Caco-2 (cell line): ENCODE measurements at regions not wholly inside any gene's neighbourhood (a gene's known extent, or its start where the extent isn't known, plus 50 kb on each side); places are given as distances from the start of the nearest gene placed in this dataset.

ENCODE experiments used
- BruUV-seq: library from RNA; stranded (reverse); fragments of 400-500 nt; replicated peaks from 2 replicates; lab custom pipeline; 2021; lab: Mats Ljungman, UMichigan
- CTCF ChIA-PET: fragments of 300-600 bp; sonication (Branson Sonifier 250); formaldehyde crosslinking; loops from one replicate; lab custom pipeline; 2022; ENCODE audit warnings: antibody characterized with exemption; lab: Charles Lee
- POLR2A ChIA-PET: fragments of 300-600 bp; sonication (Branson Sonifier 250); formaldehyde crosslinking; loops from one replicate; lab custom pipeline; 2022; ENCODE audit warnings: antibody characterized with exemption; lab: Charles Lee
- DNase-seq, 2 experiments: peaks; one replicate each; pipeline versions ENCODE4 v3.0.0 to v3.0.0-alpha.2; 2020 to 2022
- H3K27me3 ChIP-seq: replicated peaks from 2 replicates; pipeline ENCODE4 v1.6.0; 2011; ENCODE audit warnings: low read length; ENCODE audit not compliant: control insufficient read depth, insufficient read depth
- H3K36me3 ChIP-seq: 2 replicates; pipeline ENCODE4 v1.5.1; 2011; ENCODE audit warnings: low read length; ENCODE audit not compliant: control insufficient read depth, insufficient read depth
- H3K4me1 ChIP-seq: fragments of 250-450 bp; sonication (Bioruptor Pico); 2 replicates; pipeline ENCODE4 v1.5.1; 2020; ENCODE audit warnings: mild to moderate bottlenecking
- H3K4me3 ChIP-seq: 2 replicates; pipeline ENCODE4 v1.5.1; 2011; ENCODE audit warnings: low read depth, mild to moderate bottlenecking, control low read depth, low read length
- H3K9me3 ChIP-seq: fragments of 250-450 bp; sonication (Bioruptor Pico); 2 replicates; pipeline ENCODE4 v1.5.1; 2020; ENCODE audit warnings: mild to moderate bottlenecking, moderate library complexity
- H3K27ac Mint-ChIP-seq: one replicate; pipeline ENCODE4 v1.8.0; 2022; ENCODE audit warnings: mixed read lengths; ENCODE audit not compliant: unreplicated experiment
- H3K27me3 Mint-ChIP-seq: one replicate; pipeline ENCODE4 v1.8.0; 2022; ENCODE audit warnings: mixed read lengths; ENCODE audit not compliant: insufficient read depth, unreplicated experiment
- H3K36me3 Mint-ChIP-seq: one replicate; pipeline ENCODE4 v1.8.0; 2022; ENCODE audit warnings: mild to moderate bottlenecking, mixed read lengths; ENCODE audit not compliant: insufficient read depth, unreplicated experiment
- H3K4me1 Mint-ChIP-seq: one replicate; pipeline ENCODE4 v1.8.0; 2022; ENCODE audit warnings: low read depth, mixed read lengths; ENCODE audit not compliant: unreplicated experiment
- H3K4me3 Mint-ChIP-seq: one replicate; pipeline ENCODE4 v1.8.0; 2022; ENCODE audit warnings: mild to moderate bottlenecking, moderate library complexity, mixed read lengths; ENCODE audit not compliant: unreplicated experiment
- H3K9me3 Mint-ChIP-seq: one replicate; pipeline ENCODE4 v1.8.0; 2022; ENCODE audit warnings: mixed read lengths; ENCODE audit not compliant: unreplicated experiment
- CTCF ChIP-seq, 2 experiments: fragments of 200-600 bp in 1 of 2; IDR thresholded peaks; 1 replicate in 1 of 2; 2 replicates in 1 of 2; pipeline versions ENCODE4 v1.5.1 to v1.8.0; 2011 to 2022; ENCODE audit warnings: antibody characterized with exemption in 1 of 2, control low read depth in 1 of 2, inconsistent platforms in 1 of 2, low read depth in 1 of 2, low read length in 1 of 2, mild to moderate bottlenecking in 1 of 2, moderate library complexity in 1 of 2; ENCODE audit not compliant: insufficient read depth in 1 of 2, severe bottlenecking in 1 of 2, unreplicated experiment in 1 of 2
- intact Hi-C: fragments of 100-400 bp; cut with micrococcal nuclease; formaldehyde crosslinking; loops from one replicate; pipeline ENCODE4 v1.10.0; 2022; ENCODE audit not compliant: unreplicated experiment

DNA sequence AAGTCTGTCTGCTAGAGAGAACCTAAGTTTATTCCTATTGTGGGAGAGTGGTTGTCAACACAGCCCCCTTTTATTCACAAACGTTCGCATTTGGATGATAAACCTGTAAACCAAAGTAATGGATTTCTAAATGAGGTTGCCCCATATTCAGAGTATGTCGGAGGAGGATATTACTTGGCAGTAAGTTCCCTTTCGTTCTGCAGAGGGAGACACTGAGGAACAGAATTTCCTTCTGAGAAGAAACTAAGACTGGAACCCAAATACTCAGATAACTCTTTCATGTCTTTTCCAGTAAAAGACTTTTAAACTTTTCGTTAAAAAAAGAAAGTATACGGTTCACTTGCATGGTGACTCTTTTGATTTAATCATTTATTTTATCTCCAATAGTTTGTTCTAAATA, 754.6 kb upstream of the MMS22L start:
- intact Hi-C loops = no loop called here
- CTCF ChIA-PET = no interaction called here

DNA sequence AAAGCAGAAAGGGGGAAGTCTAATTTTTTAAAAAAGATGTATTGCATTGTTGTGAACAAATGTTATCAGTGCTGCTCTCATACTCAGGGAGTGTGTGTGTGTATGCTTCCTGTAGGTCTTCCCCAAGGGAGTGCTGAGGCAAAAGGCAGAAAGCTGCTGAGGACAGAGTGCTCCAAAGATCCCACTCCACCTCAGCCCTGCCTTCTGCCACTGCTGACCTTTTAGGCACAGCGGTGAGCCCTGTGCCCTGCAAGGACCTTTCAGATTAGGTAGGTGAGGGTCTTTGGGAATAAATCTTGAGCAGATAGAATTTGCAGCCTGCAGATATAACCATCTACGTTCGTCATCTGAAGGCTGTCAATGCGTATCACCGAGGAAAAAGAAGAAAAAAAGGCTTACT, 756.4 kb upstream of the MMS22L start:
- no peaks in the 10 kb centered on the region for H3K4me1 Mint-ChIP-seq
- ChIA-PET CTCF (no interaction called here), POLR2A (no interaction called here)
- Histone ChIP-seq H3K4me1 (no peaks in the 10 kb centered on the region), H3K4me3 (no peak overlapping the region), H3K36me3 (no peaks in the 10 kb centered on the region), H3K27me3 (no peaks in the 10 kb centered on the region), H3K9me3 (no peaks in the 10 kb centered on the region)
- H3K36me3 Mint-ChIP-seq = no peaks in the 10 kb centered on the region
- peaks cover 3% of the 10 kb centered on the region for H3K27me3 Mint-ChIP-seq
- no peak for TF ChIP-seq CTCF (IDR thresholded peaks at IDR 0.05; ENCODE audit: insufficient read depth in 1 of 2, low read depth in 1 of 2, low read length in 1 of 2, severe bottlenecking in 1 of 2, unreplicated experiment in 1 of 2)
- no peaks in the 10 kb centered on the region for H3K9me3 Mint-ChIP-seq
- DNase-seq = no peak
- BruUV-seq = no TSS peak
- H3K4me3 Mint-ChIP-seq = no peak overlapping the region
- no peak overlapping the region for H3K27ac Mint-ChIP-seq
- intact Hi-C loops = no loop called here

More for the DNA sequence above, 754.6 kb upstream of the MMS22L start:
- POLR2A ChIA-PET = no interaction called here
- Histone ChIP-seq H3K27me3 (no peaks in the 10 kb centered on the region), H3K4me3 (no peak overlapping the region), H3K4me1 (no peaks in the 10 kb centered on the region), H3K36me3 (no peaks in the 10 kb centered on the region), H3K9me3 (no peaks in the 10 kb centered on the region)
- no peaks in the 10 kb centered on the region for H3K36me3 Mint-ChIP-seq
- H3K4me1 Mint-ChIP-seq = no peaks in the 10 kb centered on the region
- H3K9me3 Mint-ChIP-seq = no peaks in the 10 kb centered on the region
- H3K27ac Mint-ChIP-seq = no peak overlapping the region
- H3K4me3 Mint-ChIP-seq = no peak overlapping the region
- H3K27me3 Mint-ChIP-seq = peaks cover 3% of the 10 kb centered on the region
- no peak for TF ChIP-seq CTCF (IDR thresholded peaks at IDR 0.05; ENCODE audit: insufficient read depth in 1 of 2, low read depth in 1 of 2, low read length in 1 of 2, severe bottlenecking in 1 of 2, unreplicated experiment in 1 of 2)
- BruUV-seq = no TSS peak
- no peak for DNase-seq

DNA sequence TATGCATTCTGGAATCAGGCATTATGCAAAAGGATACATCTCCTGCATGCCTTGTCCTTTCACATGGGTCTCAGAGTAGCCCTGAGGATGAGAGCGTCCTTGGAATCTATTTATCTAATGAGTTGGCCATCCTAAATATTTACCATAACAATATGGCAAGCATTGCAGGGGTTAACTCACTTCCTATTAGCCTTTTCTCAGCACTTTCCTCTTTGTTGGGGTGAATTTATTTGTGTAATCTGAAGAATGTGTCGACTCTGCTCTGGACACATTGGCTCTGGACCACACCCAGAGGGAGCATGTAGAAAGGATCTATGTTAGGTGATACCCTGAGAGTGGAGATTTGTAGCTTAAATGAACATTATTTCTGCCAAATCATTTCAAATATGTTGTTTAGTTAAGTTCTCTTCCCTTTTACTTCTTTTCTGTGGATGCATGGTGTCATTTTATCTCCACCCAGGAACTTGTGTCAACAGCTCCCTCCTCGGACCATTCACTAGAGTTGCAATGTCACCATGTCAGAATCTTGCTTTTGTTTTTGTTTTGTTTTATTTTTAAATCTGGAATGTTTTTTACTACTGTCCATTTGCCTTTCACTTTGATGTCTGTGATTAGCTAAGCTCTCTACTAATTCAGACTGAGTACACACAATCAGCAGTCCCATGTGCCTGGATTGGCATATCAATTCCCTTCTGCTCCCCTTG, 757.0 kb upstream of the MMS22L start:
- Histone ChIP-seq H3K4me3 (no peak overlapping the region), H3K9me3 (no peaks in the 10 kb centered on the region), H3K4me1 (no peaks in the 10 kb centered on the region), H3K36me3 (no peaks in the 10 kb centered on the region), H3K27me3 (no peaks in the 10 kb centered on the region)
- H3K27me3 Mint-ChIP-seq = peaks cover 3% of the 10 kb centered on the region
- no peaks in the 10 kb centered on the region for H3K4me1 Mint-ChIP-seq
- ChIA-PET POLR2A (no interaction called here), CTCF (no interaction called here)
- no peak overlapping the region for H3K4me3 Mint-ChIP-seq
- intact Hi-C loops = no loop called here
- TF ChIP-seq CTCF (IDR thresholded peaks at IDR 0.05; ENCODE audit: insufficient read depth in 1 of 2, low read depth in 1 of 2, low read length in 1 of 2, severe bottlenecking in 1 of 2, unreplicated experiment in 1 of 2) = no peak
- no peak overlapping the region for H3K27ac Mint-ChIP-seq
- no peak for DNase-seq
- H3K9me3 Mint-ChIP-seq = no peaks in the 10 kb centered on the region
- no TSS peak for BruUV-seq
- no peaks in the 10 kb centered on the region for H3K36me3 Mint-ChIP-seq
